ENCODE measurements at regions not wholly inside any gene's neighbourhood (a gene's known extent, or its start where the extent isn't known, plus 50 kb on each side); places are given as distances from the start of the nearest gene placed in this dataset.

DNA sequence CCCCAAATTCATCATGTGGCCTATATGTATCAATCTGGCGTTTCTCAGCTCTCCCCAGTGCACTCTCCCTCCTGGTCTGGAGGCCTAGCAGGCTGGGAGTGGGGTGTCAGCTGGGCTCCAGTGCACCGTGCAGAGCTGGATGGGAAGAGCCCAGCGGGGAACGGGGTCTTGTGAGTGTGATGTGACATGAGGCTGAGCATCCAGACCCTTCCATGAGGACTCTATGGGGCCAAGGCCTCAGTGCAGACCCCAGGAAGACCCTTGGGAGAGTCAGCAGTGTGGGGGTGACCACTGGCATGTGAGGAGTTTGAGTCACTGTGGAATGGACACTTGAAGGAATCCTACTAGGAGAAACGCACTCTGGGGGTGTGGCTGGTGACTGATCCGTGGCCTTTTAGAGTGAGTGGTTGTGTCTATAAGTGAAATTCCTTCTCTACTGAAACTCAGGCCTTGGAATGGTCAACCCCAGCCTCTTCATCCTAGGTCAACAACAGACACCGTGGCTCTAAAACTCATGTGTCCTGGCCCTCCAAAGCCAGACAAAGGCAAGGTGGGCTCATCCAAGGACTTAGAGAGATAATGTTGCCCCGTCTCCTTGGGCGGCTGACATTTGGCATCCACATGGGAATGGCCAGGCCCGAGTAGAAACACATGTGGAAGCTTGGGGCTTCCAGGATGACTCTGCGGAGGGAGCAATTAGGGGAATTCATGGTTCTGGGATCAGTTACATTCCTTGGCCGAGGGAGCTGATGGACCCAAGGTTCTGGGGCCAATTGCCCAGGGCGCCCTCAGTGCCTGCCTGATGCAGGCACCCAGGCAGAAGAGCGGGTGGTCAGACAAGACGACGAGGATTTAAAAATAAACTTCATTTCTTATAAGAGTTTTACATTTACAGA is 156.0 kb upstream of the TWIST2 start:
- TF ChIP-seq ZNF274 (IDR thresholded peaks at IDR 0.05; ENCODE audit: low read depth, low read length) (no peak), SUZ12 (IDR thresholded peaks at IDR 0.05; ENCODE audit: extremely low read depth, insufficient read depth, insufficient read length) (no peak), YY1 (IDR thresholded peaks at IDR 0.05; ENCODE audit: insufficient read depth, insufficient read length) (no peak)

Data from NT2/D1 (cell line).